HG03135 (cell line): ENCODE measurements at regions not wholly inside any gene's neighbourhood (a gene's known extent, or its start where the extent isn't known, plus 50 kb on each side); places are given as distances from the start of the nearest gene placed in this dataset.

Source experiments
- ATAC-seq: cut with Tn5 transposase; IDR thresholded peaks from one replicate; pipeline ENCODE4 v1.9.1; 2021; ENCODE audit warnings: mild to moderate bottlenecking, moderate library complexity; ENCODE audit not compliant: unreplicated experiment

DNA sequence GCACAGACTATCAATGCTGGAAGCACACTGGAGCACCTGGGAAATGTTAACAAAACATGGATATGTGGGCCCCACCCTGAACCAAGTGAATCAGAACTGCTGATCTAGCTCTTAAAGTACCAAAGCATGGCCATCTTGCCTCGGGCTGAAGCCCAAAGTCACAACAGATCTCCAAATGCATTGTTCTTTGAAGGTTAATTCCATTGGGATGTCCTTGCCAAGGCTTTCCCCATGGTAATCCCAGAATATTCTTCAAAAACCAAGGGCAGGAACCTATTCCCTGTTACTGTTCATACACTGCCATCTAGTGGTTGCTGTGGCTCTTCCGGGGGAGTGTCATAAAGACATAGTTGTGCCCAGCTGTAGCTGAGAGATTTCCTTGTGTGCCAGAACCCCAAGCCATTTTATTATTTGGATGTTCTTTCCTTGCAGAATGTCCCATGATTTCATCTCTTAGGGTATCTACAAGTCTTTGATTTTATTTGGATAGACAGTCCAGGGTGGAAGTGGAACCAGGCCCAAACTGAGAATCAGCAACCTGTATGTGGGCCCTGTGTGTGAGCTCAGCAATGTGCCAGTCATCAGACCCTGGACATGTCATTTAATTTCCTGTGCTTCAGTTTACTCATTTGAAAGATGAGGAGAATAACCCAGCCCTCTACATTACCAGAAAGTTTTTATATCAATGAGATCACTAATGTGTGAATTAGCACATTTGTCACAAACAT, 290.0 kb downstream of the ACTL7B start:
- ATAC-seq: peak; percentile 77

DNA sequence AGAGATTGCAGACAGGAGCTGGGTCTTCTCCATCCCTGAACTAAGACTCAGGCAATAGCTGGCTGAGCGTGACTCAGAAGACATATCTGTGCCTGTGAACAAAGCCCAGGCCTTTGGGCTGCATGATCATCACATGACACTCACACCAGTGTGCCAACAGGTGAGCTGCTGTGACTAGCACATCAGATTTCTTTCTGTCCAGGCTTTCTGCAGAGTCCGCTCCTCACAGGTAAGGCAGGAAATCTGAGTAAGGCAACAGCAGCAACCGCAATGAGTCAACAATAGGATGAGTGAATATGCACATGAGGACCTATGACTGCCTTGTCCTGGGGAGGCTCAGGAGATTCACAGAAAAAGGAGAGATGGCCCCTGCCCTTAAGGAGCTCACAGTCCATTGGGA, 293.6 kb downstream of the ACTL7B start:
- no peak for ATAC-seq

DNA sequence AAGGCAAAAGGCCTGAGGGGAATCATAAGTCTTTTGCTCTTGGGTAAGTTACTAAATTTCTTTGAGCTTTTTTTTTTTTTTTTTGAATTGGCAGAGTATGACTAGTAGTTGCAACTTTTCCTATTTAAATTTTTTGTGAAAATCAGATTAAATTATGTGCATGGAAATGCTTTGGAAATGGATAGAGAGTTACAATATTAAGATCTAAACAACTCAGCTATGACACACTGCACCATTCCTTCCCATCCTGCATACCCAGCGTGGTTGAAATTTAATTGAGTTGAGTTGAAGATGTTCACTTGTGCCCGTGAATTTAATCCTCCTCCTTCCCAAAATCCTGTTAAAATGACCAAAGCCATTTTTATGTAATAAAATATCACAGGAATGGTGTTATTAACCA, 296.4 kb downstream of the ACTL7B start:
- ATAC-seq: no peak

DNA sequence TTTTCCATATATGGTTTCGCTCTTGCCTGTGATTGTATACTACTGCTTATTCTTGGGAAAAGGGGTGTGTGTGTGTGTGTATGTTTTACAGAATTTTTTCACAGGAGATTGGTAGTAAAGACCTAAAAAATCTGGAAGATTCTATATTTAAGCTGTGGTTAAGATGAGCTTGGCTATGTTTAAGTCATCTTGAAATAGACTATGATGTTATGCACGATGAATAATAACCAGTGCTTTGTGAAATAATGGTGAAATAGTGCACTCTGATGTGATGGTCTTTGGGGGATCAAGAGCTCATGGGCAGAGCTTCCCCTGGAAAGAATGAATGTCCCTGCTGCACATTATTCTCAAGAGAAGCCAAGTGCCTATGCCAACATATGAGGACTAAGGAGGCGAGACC, 301.0 kb downstream of the ACTL7B start:
- no peak for ATAC-seq

DNA sequence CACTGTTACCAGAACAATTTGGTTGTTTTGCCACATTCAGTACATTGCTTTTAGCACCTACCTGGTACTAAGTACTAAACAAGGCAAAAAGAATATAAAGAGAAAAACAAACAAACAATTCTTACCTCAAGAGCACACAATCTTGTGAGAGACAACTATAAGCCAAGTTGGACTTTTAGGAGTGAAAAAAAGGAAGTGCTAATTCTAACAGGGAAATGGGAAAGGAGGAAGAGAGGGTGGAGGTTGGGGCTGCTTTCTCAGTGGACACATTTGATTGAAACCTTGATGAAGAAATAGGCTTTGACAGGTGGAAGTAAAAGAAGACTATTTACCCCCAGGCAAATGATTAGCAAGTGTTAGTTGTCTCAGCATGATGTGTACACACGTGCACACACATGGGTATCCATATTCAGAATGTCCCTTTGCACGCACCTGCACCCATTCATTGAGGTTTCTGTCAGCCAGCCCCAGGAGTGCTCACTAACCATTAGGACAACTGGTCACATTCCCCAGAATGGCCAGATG, 302.6 kb downstream of the ACTL7B start:
- ATAC-seq: no peak

DNA sequence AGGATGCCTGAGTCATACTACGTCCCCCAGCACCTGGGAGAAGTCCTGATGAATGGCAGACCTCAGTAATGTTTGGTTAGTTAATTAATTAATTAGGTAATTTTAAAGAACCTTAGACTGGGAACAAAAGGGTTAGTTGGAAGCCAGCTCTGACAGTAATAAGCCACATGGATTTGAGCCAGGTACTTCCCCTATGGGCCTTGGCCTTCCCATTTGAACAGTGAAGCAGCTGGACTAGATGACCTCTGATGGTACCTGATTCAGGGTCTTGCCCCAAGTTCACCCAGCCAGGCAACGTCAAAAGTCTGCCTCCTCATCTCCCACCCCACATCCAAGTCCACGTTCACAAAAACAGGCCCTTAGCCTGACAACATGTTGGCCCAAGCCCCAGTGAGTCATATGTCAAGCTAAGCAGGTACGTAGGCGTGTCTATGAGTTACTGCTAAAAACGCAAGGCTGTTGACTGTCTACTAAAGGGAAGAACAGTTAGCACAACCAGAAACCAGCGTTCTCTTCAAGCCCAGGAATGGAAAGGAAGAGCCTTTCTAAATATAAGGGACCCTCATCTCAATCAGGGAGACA, 303.2 kb downstream of the ACTL7B start:
- no peak for ATAC-seq

DNA sequence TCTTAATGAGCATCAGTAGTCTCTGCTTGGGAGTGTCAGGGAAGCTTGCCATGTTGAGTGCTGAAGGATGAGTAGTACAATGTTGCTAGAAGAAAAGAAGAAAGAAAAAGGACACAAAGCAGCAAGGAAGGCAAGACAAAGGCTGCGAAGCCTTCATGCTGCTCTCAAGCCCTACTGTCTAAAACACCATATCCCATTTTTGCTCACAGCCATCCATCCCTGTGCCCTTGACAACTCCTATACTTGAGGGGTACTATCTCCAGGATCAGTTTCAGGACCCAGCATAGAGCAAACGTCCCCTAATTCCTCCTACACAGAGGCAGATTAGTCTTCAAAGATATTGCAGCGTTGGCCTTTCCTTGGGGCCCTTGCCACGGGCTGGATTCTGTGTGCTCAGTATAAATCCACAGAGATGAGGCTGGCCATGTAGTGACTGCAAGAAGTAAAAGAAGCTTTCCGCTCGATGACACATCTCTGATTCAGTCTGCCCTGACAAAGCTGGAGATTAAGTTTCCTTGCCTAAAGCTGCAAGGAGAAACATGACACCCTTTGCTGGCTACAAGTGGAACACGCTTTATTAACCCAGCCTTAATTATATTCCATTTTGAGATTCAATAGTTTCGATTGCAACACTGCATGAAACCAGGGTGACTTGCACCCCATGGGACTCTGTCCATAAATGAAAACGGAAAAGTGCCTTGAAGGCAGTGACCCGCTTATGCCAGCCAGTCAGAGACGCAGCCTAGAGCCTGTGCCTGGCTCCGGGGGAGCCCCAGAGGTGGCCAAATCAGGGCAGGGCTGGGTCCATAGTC, 304.6 kb downstream of the ACTL7B start:
- ATAC-seq: no peak

DNA sequence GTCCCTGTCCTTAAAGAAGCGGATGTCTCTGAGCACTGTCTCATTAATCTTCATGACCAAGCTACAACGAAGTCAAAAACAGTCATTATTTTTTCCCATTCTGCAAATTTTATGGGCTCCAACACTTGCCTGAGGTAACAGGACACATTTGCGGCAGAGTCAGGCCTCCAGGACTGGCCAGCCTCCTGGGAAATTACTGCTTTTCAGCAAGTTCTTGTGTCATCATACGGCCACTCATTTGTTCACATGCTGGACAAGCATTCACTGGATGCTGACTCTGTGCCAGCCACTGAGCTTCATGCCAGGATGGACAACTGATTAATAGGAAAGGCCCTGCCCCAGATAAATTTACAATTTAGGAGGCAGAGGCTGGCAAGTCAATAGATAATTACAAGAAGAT, 305.7 kb downstream of the ACTL7B start:
- ATAC-seq: no peak

DNA sequence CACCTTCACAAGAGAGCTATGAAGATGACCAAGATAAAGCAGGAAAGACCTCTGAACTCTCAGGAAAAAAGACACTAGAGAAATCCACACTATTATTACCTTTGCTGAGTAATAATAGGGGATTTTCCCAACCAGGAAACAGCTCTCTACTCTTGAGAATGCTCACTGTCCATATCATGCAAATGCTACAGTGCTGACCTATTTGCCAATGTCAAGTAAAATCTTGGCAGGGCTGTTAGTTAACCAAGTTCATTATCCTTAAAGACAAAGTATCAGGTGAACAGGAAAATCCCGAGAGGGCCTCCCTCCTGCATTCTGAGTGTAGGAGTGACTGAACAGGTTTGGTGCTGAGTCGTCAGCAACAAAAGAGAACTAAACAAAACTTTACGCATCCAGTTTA, 306.6 kb downstream of the ACTL7B start:
- ATAC-seq: no peak

DNA sequence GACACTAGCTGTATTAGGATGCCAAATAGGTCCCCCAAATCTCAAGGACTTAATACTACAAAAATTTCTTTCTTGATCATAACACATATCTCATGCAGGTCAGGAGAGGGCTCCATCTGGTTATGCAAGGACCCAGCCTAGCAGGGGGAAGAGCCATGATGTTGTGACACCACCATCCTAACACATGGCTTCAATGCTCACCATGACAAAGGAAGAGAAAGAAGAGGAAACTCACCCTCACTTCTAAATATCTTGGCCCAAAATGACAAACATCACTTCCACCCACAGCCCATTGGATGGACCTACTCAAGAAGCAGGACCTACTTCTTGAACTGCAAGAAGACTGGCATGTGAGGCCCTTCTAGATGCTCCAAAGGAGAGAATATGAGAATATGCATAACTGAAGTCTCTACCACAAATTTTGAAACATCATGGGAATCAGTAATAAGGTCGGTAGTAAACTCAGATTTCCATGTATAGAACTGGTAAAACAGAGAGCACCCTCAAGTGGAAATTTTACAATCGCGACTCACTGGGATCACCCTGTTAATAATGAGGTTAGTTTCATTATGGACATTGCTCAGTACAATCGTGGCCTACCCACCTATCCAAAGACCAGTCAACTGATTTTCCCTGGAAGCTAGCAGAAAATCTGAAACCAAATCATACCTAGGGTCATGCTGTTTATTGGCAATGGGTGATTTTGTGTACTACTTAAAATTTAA, 308.2 kb downstream of the ACTL7B start:
- no peak for ATAC-seq

DNA sequence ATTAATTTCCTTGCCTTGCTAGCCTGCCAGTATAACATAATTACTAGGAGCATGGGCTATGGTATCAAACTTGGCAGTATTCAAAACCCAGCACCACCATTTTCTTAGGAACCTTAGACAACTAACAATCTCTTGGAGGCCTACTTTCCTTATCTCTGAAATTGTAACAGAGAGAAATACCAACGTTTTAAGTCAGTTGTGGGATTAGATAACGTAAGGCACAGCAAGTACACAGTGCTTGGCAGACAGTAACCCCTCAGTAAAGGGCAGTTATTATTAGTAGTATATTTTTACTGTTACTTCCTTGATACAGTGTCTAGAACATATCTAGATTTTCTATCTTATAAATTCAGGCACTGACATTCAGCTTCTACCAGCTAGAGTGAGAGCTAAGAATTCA, 309.6 kb downstream of the ACTL7B start:
- no peak for ATAC-seq

DNA sequence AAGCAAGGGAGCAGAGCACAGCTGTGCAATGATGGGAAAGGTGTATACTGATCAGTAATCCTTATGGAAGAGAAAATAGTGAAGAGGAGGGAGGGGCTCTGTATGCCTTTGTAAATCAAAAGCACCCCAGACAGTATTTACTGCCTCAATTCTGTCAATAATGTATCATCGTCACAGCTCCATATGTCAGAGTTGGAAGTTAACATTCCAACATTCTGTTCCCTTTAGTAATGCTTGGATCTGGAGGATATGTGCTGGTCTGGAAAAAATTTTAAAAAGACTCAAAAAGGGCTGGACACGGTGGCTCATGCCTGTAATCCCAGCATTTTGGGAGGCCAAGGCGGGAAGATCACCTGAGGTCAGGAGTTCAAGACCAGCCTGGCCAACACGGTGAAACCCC, 310.4 kb downstream of the ACTL7B start:
- ATAC-seq: no peak

DNA sequence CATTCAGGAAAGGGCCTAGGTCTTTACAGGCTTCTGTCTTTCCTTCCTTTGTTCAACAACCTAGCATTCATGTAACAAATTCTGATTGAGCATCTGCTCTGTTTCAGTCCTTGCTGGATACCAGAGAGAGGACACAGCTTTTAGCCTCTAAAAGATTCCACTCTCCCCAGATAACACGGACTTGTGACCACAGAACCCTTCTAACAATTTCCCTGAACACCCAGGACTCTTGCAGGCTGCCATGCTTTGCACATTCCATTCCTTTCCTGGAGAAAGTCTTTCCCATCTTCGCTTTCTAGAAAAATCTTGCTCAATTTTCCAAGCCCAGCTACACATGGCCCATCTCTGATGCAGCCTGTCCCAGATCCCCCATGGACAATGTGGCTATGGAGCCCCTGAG, 310.9 kb downstream of the ACTL7B start:
- ATAC-seq: no peak

DNA sequence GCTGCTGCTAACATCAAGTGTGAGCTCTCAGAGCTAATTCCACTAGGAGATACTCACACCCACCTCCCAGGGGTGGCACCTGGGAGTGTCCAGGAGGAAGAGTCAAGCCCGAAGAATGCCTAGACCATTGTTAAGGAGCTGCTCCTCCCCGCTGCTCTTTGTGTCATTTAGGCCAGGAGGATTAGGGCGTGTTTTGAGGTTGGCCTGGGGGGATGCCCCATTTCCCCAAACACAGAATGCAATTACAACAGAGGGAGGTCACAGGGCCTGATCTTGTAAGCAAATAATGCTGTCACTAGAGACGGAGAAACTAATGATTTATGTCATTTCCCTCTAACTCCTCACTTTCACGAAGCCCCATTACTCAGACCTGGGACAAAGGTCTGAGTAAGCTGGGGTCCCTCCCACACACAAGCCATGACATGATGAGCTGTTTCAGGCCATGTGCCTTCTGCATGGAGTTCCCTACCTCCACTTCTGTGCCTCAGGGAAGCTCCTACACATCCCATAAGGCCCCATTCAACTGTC, 312.5 kb downstream of the ACTL7B start:
- ATAC-seq: no peak

DNA sequence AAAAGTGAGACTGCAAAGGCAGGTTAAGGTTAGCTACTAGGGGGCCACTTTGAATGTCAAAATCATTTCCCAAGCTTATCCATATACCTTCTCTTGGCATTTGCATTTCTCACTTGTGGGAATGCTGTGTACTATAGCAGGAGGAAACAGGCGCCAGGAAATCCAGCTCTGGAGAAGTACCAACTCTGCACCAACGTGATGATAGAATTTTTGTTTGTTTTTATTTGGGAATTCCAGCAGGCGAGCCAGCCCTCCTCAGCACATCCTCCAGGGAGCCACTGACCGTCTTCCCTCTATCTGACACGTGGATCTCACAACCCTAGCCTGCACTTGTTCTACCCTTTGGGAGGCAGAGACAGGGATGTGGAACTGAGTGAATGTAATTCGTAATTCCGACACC, 318.0 kb downstream of the ACTL7B start:
- ATAC-seq: no peak

DNA sequence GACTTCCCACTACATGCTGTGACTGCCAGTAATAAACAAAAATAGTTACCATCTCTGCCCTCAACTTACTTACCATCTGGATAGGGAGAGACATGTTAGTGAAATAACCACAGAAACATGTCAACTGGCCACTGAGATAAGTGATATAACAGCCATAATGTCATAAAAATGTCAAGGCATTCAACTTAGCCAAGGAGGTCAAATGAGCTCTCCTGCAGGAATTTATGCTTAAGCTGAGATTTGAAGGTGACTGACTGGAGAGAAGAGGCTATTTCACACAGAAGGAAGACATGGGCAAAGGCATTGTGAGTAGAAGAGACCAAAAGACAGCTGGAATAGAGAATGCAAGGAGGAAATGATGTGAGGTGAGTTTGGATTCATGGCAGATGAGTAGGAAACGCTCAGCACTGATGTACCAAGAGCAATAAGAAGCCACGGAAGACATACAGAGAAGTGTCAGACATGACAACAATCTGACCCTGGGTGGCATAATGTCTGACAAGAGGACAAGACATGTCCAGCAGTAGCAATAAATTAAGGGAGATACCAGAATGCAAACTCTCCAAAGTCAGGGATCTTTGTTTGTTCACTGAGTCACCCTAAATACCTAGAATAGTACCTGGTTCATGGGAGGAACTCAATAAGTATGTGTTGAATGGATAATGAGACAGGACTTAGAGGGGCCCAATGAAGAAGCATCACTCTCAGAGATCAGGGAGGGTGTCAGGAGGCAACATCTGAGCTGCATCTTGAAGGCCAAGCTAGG, 318.8 kb downstream of the ACTL7B start:
- ATAC-seq: no peak

DNA sequence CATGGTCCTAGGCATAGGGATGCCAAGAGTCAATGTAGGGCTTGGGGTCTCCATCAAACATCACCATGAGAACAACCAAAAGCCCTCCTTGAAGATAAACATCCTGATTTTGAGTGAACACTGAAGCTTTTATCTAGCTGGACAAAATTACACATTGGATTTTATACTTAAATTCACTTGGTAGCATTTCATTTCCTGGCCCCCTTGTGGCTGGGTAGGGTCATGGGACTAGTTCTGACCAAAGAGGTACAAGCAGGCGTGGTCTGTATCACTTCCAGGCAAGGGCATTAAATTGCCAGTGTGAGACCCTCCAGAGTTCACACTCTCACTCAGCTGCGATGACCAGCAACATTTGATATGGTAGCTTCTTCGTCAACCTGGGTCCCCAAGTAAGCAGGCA, 320.3 kb downstream of the ACTL7B start:
- ATAC-seq: peak; percentile 74

DNA sequence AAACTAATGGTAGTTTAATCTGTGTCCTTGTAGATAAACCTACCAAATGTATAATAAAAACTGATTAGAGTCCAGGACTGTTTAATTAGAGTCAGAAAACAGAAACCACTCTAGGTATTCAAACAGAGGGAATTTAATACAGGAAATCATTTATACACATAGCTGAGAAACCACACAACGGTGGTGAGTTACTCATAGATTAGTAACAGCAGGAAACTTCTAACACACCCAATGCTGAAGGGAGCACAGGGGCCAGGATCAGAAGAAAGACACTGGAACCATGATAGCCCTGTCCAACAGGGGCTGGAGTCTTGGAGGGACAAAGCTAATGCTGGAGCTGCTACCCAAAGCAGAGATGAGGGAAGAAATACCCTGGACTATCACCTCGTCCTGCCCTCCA, 321.0 kb downstream of the ACTL7B start:
- ATAC-seq: no peak

DNA sequence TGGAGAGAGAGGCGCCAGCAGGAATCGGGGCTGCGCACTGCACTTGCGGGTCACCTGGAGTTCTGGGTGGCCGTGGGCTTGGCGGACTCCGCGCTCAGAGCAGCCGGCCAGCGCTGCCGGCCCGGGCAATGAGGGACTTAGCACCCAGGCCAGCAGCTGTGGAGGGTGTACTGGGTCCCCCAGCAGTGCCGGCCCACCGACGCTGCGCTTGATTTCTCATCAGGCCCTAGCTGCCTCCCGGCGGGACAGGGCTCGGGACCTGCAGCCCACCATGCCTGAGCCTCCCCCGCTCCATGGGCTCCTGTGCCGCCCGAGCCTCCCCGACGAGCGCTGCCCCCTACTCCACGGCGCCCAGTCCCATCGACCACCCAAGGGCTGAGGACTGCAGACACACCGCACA, 325.6 kb downstream of the ACTL7B start:
- no peak for ATAC-seq

DNA sequence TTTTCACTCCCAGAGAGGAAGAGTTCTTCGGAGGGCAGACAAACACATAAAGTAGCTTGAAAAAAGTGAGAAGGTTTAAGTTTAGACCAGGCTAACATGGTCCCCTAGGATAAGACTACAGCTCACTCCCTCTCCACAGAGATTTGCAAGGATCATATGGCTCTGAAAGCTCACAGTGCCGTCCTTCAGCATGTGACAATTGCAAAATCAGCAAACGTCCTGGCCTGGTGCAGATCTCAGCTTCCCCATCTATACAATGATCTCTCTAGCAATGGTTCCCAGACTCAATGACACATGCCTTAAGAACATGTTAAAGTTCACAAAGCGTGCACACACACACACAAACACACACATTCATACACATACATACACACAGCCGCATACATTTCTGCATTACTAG, 327.6 kb downstream of the ACTL7B start:
- ATAC-seq: no peak
